ENCODE measurements at regions not wholly inside any gene's neighbourhood (a gene's known extent, or its start where the extent isn't known, plus 50 kb on each side); places are given as distances from the start of the nearest gene placed in this dataset.

DNA sequence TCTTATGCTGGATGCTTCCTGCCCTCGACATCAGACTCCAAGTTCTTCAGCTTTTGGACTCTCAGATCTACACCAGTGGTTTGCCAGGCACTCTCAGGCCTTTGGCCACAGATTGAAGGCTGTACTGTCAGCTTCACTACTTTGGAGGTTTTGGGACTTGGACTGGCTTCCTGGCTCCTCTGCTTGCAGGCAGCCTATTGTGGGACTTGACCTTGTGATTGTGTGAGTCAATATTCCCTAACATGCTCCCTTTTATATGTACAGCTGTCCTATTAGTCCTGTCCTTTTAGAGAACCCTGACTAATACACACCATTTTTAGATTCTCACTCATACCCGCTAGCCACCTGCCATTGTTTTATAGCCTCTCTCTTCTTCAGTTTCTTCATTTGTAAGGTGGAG, 382.1 kb upstream of the TSHZ2 start:
- TF ChIP-seq EZH2 (IDR thresholded peaks at IDR 0.05; ENCODE audit: borderline replicate concordance, insufficient read depth, low read length, poor library complexity, severe bottlenecking), result no peak
- TF ChIP-seq, protein P1, sequence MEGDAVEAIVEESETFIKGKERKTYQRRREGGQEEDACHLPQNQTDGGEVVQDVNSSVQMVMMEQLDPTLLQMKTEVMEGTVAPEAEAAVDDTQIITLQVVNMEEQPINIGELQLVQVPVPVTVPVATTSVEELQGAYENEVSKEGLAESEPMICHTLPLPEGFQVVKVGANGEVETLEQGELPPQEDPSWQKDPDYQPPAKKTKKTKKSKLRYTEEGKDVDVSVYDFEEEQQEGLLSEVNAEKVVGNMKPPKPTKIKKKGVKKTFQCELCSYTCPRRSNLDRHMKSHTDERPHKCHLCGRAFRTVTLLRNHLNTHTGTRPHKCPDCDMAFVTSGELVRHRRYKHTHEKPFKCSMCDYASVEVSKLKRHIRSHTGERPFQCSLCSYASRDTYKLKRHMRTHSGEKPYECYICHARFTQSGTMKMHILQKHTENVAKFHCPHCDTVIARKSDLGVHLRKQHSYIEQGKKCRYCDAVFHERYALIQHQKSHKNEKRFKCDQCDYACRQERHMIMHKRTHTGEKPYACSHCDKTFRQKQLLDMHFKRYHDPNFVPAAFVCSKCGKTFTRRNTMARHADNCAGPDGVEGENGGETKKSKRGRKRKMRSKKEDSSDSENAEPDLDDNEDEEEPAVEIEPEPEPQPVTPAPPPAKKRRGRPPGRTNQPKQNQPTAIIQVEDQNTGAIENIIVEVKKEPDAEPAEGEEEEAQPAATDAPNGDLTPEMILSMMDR (IDR thresholded peaks at IDR 0.05; ENCODE audit: poor library complexity, severe bottlenecking), result no peak
- TF ChIP-seq, protein P2, sequence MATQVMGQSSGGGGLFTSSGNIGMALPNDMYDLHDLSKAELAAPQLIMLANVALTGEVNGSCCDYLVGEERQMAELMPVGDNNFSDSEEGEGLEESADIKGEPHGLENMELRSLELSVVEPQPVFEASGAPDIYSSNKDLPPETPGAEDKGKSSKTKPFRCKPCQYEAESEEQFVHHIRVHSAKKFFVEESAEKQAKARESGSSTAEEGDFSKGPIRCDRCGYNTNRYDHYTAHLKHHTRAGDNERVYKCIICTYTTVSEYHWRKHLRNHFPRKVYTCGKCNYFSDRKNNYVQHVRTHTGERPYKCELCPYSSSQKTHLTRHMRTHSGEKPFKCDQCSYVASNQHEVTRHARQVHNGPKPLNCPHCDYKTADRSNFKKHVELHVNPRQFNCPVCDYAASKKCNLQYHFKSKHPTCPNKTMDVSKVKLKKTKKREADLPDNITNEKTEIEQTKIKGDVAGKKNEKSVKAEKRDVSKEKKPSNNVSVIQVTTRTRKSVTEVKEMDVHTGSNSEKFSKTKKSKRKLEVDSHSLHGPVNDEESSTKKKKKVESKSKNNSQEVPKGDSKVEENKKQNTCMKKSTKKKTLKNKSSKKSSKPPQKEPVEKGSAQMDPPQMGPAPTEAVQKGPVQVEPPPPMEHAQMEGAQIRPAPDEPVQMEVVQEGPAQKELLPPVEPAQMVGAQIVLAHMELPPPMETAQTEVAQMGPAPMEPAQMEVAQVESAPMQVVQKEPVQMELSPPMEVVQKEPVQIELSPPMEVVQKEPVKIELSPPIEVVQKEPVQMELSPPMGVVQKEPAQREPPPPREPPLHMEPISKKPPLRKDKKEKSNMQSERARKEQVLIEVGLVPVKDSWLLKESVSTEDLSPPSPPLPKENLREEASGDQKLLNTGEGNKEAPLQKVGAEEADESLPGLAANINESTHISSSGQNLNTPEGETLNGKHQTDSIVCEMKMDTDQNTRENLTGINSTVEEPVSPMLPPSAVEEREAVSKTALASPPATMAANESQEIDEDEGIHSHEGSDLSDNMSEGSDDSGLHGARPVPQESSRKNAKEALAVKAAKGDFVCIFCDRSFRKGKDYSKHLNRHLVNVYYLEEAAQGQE (IDR thresholded peaks at IDR 0.05; ENCODE audit: borderline replicate concordance), result no peak
